ENCODE measurements at regions not wholly inside any gene's neighbourhood (a gene's known extent, or its start where the extent isn't known, plus 50 kb on each side); places are given as distances from the start of the nearest gene placed in this dataset.
"Not testable (repeated sequence)": the region's sequence is repeated elsewhere in the genome, so short reads cannot be mapped to it uniquely, and the experiment has no call there.

GRCh38 chr6:141884850-141885249, 247.9 kb upstream of the GJE1 start:
- in situ Hi-C loops (cut with MboI; ENCODE audit: low sequenced_read_pairs), result no loop called here

- in situ Hi-C loops (cut with MboI; ENCODE audit: low sequenced_read_pairs), result no loop called here
Measured at GRCh38 chr6:141878686-141879085, 254.0 kb upstream of the GJE1 start.

DNA sequence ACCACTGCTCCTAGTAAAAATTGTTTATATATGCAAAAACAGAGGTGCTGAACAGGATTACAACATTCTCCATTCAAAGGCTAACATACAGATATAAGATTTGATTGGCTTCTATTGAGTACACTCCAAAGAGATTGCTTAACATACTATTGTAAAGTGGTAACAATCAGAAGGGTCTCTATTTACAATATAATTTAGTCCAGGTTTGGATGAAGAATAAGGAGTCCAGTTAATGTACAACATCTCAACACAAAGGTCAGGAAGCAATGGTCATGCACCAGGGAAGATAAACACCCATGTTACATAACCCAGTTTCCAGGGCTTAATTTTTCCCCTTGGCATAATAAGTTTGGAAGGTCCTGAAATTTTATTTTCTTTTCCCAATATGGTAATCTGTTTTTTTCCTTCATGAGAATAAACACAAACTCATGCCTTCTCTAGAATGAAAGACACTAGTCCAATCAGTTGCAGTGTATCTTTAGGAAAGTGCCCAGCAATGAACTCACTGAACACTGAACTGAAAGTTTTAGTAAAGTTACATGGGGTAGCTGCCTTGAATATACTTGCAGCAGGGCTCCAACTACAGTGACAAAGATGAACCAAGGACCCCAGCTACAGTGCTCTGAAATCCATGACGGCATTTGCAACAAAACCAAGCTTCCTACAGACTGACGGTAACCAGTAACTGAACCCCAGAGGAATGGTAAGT, 255.3 kb upstream of the GJE1 start:
- in situ Hi-C loops (cut with MboI; ENCODE audit: low sequenced_read_pairs), result no loop called here

- in situ Hi-C loops (cut with MboI; ENCODE audit: low sequenced_read_pairs), result no loop called here
Measured at GRCh38 chr6:141874930-141875602, 257.7 kb upstream of the GJE1 start.

DNA sequence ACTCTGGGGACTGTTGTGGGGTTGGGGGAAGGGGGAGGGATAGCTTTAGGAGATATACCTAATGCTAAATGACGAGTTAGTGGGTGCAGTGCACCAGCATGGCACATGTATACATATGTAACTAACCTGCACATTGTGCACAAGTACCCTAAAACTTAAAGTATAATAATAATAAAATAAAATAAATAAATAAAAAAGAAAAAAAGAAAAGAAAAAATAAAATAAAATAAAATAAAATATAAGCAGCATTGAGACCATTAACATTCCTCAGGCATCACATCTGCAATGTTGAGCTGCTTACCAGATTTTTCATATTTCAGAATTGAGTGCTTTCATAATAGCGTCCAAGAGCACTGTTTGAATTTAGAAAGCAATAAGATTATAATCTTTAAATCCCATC, 263.2 kb upstream of the GJE1 start:
- in situ Hi-C loops (cut with MboI; ENCODE audit: low sequenced_read_pairs), result not testable (repeated sequence)

GRCh38 chr6:141867767-141868166, 265.0 kb upstream of the GJE1 start:
- in situ Hi-C loops (cut with MboI; ENCODE audit: low sequenced_read_pairs), result no loop called here

DNA sequence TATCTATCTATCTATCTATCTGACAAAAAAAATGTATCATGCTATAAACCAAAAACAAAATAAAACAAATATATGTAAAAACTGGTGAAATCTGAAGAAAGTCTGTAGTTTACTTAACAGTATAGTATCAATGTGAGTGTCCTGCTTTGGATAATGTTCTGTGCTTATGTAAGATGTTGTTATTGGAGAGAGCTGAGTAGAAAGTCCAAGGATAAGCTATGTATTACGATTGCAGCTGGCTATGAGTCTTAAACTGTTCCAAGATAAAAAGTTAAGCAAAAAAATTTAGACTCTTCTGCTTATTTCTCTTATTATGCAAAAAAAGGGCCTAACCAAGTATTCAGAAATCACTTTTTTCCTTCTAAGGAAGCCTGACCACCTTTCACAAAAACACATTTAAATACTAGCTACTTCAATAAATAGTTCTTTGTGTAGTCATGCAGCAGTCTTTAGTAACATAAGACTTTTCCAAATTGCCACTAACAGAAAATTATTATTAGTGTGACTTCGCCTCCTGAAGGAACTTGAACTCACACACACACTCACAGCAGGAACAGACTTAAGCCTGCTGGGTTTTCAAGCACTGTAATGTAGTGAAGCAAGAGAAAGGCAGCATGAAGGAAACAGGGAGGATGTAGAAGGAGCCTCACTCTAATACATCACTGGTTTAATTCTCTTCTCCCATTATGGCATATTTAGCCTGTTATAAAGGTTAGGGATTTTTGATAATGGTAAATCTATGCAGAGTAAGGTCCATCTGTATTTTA, 265.8 kb upstream of the GJE1 start:
- in situ Hi-C loops (cut with MboI; ENCODE audit: low sequenced_read_pairs), result no loop called here

- in situ Hi-C loops (cut with MboI; ENCODE audit: low sequenced_read_pairs), result no loop called here
Measured at GRCh38 chr6:141851063-141851462, 281.7 kb upstream of the GJE1 start.

DNA sequence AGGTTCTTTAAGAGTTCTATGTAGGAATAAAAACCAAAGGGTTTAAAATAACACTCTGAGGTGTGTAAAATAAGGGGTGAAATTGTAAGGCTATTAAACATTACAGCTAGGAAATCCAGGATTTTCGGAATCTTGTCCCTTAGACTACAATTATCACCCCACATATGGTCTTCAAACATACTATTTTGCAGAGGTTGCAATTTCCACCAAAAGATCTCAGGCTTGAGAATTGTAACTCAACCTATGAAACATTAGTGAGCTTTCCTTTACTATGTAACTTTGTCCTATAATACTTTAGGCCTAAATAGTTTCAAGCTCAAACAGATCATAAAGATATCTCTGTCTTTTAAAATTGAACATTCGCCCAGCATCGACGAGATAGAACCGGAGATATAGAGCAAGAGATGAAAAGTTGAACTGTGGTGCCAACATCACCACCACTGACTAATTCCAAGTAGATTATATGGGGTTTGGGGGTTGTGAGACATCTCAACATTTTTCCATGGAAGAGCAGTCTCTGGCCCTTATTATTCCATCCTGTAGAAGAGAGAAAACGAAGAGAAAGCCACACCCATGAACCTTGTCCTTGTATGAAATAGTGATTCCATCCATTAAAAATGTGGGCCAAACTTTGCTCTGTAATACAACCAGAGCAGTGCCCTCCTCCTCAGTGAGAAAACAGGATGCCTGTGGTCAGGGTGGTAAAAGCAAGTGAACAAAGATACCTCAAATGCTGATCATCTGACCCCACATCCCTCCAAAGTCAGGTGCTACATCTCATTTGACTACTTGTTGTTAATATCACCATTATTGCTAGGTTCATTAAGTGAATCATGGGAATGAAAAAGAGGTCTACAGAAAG, 284.5 kb upstream of the GJE1 start:
- in situ Hi-C loops (cut with MboI; ENCODE audit: low sequenced_read_pairs), result no loop called here

GRCh38 chr6:141846639-141847038, 286.1 kb upstream of the GJE1 start:
- in situ Hi-C loops (cut with MboI; ENCODE audit: low sequenced_read_pairs), result no loop called here

DNA sequence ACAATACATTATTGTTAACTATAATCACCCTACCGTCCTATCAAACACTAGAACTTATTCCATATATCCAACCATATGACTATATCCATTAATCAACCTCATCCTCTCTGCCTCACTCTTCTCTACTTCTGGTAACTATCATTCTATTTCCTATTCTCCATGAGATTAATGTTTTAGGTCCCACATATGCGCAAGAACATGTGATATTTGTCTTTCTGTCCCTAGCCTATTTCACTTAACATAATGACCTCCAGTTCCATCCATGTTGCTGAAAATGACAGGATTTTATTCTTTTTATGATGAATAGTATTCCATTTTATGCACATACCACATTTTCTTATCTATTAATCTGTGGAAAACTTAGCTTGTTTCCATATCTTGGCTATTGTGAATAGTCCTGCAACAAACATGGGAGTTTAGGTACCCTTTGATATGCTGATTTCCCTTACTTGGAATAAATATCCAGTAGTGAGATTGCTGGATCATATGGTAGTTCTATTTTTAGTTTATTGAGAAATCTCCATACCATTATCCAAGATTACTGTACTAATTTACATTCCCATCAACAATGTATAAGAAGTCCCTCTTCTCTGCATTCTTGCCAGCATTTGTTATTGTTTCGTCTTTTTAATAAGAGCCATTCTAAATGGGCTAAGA, 289.4 kb upstream of the GJE1 start:
- in situ Hi-C loops (cut with MboI; ENCODE audit: low sequenced_read_pairs), result no loop called here

- in situ Hi-C loops (cut with MboI; ENCODE audit: low sequenced_read_pairs), result no loop called here
Measured at GRCh38 chr6:141833001-141833655, 299.6 kb upstream of the GJE1 start.

- in situ Hi-C loops (cut with MboI; ENCODE audit: low sequenced_read_pairs), result no loop called here
Measured at GRCh38 chr6:141830530-141830929, 302.2 kb upstream of the GJE1 start.

DNA sequence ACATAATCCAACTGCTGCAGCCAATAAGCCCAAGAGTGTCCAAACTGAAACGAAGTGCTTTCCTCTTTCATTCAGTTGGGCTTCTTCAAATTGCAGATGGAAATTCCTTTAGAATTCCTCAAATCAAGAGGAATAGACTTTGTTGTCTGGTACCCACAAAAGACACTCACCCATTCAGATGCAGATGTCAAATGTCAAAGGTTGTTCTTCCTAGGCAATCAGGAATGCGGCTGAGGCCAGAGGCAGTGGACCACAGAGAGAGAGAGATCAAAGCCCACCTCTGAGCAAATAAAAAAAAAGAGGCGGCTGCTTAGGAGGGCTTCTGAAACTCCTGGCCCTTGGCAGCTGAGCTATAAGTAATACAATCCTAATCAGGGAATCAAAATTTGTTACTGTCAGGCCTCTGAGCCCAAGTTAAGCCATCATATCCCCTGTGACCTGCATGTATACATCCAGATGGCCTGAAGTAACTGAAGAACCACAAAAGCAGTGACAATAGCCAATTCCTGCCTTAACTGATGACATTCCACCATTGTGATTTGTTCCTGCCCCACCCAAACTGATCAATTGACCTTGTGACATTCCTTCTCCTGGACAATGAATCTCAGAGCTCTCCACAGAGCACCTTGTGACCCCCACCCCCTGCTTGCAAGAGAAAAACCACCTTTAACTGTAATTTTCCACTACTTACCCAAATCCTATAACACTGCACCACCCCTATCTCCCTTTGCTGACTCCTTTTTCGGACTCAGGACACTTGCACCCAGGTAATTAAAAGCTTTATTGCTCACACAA, 303.0 kb upstream of the GJE1 start:
- in situ Hi-C loops (cut with MboI; ENCODE audit: low sequenced_read_pairs), result no loop called here

- in situ Hi-C loops (cut with MboI; ENCODE audit: low sequenced_read_pairs), result no loop called here
Measured at GRCh38 chr6:141824350-141824749, 308.4 kb upstream of the GJE1 start.

DNA sequence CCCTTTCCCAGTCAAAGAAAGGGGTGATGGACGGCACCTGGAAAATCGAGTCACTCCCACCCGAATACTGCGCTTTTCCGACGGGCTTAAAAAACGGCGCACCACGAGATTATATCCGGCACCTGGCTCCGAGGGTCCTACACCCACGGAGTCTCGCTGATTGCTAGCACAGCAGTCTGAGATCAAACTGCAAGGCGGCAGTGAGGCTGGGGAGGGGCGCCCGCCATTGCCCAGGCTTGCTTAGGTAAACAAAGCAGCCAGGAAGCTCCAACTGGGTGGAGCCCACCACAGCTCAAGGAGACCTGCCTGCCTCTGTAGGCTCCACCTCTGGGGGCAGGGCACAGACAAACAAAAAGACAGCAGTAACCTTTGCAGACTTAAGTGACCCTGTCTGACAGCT, 317.7 kb upstream of the GJE1 start:
- in situ Hi-C loops (cut with MboI; ENCODE audit: low sequenced_read_pairs), result not testable (repeated sequence)

GRCh38 chr6:141809901-141810300, 322.8 kb upstream of the GJE1 start:
- in situ Hi-C loops (cut with MboI; ENCODE audit: low sequenced_read_pairs), result no loop called here

GRCh38 chr6:141808662-141809061, 324.1 kb upstream of the GJE1 start:
- in situ Hi-C loops (cut with MboI; ENCODE audit: low sequenced_read_pairs), result no loop called here

DNA sequence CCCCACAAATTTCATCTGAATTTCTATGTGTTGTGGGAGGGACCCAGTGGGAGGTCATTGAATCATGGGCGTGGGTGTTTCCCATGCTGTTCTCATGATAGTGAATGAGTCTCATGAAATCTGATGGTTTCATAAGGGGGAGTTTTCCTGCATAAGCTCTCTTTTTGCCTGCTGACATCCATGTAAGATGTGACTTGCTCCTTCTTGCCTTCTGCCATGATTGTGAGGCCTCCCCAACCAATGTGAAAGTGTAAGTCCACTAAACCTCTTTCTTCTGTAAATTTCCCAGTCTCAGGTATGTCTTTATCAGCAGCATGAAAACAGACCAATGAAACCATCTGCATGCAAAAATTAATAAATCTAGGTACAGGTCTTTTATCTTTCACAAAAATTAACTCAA, 331.8 kb upstream of the GJE1 start:
- in situ Hi-C loops (cut with MboI; ENCODE audit: low sequenced_read_pairs), result not testable (repeated sequence)
